CD4-positive, alpha-beta T cell treated with Interleukin-15 for 1 hour (primary cell): ENCODE measurements at regions not wholly inside any gene's neighbourhood (a gene's known extent, or its start where the extent isn't known, plus 50 kb on each side); places are given as distances from the start of the nearest gene placed in this dataset.
A peak's percentile ranks its signal among the peaks of the same experiment; 100 is the strongest.
"Not testable (repeated sequence)": the region's sequence is repeated elsewhere in the genome, so short reads cannot be mapped to it uniquely, and the experiment has no call there.

Source experiments
- DNase-seq: peaks from one replicate; pipeline ENCODE4 v3.0.0-alpha.2; 2020

GRCh38 chr21:10368323-10368798 is 153.0 kb upstream of the TPTE start:
- not testable (repeated sequence) for DNase-seq

GRCh38 chr21:10369289-10369688 is 152.1 kb upstream of the TPTE start:
- not testable (repeated sequence) for DNase-seq

- DNase-seq, result not testable (repeated sequence)
Measured at GRCh38 chr21:10377758-10378157, 143.6 kb upstream of the TPTE start.

- not testable (repeated sequence) for DNase-seq
Measured at GRCh38 chr21:10379816-10380215, 141.6 kb upstream of the TPTE start.

- DNase-seq, result not testable (repeated sequence)
Measured at GRCh38 chr21:10381687-10382060, 139.7 kb upstream of the TPTE start.

DNA sequence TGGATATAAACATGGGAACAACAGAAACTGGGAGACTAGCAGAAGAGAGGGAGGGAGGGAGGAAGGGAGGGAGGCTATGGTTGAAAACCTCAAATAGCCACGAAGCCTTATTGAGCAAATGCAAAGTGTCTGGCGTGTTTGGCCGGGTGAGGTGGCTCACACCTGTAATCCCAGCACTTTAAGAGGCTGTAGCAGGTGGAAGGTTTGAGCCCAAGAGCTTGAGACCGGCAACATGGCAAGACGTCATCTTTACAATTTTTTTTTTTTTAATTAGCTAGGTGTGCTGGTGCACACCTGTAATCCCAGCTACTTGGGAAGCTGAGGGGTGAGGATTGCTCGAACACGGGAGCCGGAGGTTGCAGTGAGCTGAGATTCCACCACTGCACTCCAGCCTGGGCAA is 139.2 kb upstream of the TPTE start:
- peak; percentile 14 for DNase-seq

DNA sequence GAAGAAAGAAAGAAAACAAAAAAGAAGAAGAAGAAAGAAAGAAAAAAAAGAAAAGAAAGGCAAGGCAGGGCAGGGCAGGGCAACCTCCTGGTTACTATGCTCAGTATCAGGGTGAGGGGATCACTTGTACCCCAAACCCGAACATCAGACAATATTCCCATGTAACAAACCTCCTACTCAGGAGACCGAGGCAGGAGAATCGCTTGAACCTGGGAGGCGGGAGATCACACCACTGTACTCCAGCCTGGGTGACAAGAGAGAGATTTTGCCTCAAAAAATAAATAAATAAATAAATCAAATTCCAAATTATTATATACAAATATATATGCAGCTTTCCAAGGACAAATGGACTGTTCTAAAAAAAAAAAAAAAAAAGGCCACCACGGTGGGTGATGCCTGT is 138.8 kb upstream of the TPTE start:
- DNase-seq, result not testable (repeated sequence)

DNA sequence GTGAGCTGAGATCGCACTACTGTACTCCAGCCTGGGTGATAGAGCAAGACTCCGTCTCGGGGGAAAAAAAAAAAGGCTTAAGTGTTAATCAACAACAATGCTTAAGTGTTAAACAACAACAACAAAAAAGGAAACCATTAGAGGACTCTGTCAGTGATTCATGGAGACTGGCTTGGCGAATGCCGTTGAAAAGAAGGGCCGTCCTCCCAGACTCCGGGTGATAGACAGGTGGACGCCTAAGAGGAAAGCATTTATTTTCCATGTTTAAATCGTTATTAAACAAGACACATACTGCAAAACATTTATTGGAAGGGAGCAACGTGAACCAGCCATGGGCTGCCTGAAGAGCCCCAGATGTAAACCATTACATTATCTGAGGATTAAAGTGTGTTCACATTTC is 137.8 kb upstream of the TPTE start:
- not testable (repeated sequence) for DNase-seq

DNA sequence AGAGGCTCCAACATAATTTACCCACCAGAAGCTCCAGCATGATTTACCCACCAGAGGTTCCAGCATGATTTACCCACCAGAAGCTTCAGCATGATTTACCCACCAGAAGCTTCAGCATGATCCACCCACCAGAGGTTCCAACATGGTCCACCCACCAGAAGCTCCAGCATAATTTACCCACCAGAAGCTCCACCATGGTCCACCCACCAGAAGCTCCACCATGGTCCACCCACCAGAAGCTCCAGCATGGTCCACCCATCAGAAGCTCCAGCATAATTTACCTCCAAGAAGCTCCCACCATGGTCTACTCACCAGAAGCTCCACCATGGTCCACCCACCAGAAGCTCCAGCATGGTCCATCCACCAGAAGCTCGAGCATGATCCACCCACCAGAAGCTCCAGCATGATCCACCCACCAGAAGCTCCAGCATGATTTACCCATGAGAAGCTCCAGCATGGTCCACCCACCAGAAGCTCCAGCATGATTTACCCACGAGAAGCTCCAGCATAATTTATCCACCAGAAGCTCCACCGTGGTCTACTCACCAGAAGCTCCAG is 137.0 kb upstream of the TPTE start:
- DNase-seq, result not testable (repeated sequence)

- peak; percentile 17 for DNase-seq
Measured at GRCh38 chr21:10385202-10385601, 136.2 kb upstream of the TPTE start.

DNA sequence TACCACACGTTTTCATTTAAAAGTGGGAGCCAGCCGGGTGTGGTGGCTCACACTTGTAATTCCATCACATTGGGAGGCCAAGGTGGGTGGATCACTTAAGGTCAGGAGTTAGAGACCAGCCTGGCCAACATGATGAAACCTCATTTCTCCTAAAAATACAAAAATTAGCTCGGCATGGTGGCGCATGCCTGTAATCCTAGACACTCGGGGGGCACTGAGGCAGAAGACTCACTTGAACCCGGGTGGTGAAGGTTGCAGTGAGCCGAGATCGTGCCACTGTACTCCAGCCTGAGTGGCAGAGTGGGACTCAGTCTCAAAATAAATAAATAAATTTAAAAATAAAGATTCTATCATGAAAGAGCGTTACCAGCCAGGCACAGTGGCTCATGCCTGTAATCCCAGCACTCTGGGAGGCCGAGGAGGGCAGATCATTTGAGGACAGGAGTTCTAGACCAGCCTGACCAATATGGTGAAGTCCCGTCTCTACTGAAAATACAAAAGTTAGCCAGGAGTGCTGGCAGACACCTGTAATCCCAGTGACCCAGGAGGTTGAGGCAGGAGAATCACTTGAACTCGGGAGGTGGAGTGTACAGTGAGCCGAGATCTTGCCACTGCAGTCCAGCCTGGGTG is 135.4 kb upstream of the TPTE start:
- DNase-seq, result peak; percentile 16

DNA sequence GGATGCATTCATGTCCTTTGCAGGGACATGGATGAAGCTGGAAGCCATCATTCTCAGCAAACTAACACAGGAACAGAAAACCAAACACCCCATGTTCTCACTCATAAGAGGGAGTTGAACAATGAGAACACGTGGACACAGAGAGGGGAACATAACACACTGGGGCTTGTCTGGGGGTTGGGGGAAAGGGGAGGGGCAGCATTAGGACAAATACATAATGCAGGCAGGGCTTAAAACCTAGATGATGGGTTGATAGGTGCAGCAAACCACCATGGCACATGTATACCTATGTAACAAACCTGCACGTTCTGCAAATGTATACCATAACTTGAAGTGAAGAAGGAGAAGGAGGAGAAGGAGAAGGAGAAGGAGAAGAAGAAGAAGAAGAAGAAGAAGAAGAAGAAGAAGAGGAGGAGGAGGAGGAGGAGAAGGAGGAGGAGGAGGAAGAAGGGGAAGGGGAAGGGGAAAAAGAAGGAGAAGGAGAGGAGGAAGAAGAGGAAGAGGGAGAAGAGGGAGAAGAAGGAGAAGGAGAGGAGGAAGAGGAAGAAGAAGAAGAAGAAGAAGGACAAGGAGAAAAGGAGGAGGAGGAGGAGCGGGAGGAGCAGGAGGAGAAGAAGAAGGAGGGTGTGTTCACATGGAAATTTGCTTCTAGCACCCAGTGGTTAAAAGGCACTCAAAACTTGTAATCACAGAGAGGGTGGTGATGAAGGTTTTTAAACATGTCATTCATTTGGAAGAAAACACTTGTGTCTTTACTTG is 133.5 kb upstream of the TPTE start:
- DNase-seq, result peak; percentile 10

DNA sequence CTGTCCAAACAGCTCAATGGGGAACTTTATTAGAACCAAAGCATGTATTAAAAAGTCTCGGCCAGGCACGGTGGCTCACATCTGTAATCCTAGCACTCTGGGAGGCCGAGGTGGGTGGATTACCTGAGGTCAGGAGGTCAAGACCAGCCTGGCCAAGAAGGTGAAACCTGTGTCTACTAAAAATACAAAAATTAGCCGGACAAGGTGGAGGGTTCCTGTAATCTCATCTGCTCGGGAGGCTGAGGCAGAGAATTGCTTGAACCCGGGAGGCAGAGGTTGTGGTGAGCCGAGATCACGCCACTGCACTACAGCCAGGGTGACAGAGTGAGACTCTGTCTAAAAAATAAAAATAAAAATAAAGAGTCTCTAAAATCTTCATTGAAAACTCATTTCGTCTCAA is 132.8 kb upstream of the TPTE start:
- DNase-seq, result peak; percentile 12

DNA sequence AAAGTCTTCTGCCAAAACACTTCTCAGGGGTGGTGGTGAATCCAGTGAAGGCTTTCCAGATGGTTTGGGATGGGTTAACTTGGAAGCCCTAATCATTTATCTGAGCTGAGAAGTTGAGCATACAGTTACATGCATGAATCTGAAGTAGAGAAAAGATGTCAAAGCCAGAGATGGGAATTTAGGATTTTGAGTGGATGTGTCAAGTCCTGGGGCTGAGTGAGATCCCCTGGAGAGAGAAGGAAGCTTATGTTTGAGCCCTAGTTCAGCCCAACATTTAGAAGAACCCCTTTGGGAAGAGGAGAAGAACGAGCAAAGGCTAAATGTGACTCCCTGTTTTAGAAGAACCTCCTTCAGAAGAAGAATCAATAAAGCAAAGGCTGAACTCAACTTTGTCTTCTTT is 129.1 kb upstream of the TPTE start:
- DNase-seq, result peak; percentile 5

- DNase-seq, result not testable (repeated sequence)
Measured at GRCh38 chr21:10395963-10396362, 125.4 kb upstream of the TPTE start.

- DNase-seq, result peak; percentile 19
Measured at GRCh38 chr21:10397495-10397915, 123.9 kb upstream of the TPTE start.

- DNase-seq, result not testable (repeated sequence)
Measured at GRCh38 chr21:10398692-10399489, 122.5 kb upstream of the TPTE start.

DNA sequence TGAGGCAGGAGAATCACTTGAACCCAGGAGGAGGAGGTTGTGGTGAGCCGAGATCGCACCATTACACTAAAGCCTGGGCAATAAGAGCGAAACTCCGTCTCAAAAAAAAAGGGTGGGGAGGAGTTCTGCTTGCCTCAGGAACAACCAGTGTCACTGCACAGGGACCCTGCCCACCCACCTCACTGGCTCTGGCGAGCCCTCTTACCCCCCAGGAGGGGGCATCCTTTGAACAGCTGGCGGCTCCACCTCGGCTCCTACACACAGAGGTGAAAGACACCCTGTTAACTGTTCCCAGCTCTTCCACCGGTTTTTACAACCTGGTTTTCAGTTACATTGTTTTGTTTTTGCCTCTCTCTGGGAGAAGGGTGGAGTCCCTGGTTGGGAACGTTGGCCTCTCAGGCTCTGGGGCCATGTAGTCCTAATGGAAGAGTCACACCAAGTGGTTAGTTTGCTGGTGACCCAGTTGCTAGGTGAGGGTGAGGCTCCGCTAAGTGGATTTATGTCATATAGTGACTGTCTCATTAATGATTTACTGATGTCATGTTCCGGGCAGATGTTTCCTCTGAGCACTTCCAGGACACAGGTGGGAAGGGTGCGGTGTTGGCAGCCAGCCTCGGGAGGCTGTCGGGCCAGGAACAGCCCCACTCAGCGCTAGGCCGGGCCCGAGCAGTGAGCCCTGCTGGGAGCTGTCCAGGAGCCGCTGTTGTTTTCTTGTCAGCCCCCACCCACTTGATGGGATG is 120.6 kb upstream of the TPTE start:
- DNase-seq, result peak; percentile 17

- DNase-seq, result not testable (repeated sequence)
Measured at GRCh38 chr21:10402461-10402860, 118.9 kb upstream of the TPTE start.

- DNase-seq, result not testable (repeated sequence)
Measured at GRCh38 chr21:10405331-10405730, 116.1 kb upstream of the TPTE start.

DNA sequence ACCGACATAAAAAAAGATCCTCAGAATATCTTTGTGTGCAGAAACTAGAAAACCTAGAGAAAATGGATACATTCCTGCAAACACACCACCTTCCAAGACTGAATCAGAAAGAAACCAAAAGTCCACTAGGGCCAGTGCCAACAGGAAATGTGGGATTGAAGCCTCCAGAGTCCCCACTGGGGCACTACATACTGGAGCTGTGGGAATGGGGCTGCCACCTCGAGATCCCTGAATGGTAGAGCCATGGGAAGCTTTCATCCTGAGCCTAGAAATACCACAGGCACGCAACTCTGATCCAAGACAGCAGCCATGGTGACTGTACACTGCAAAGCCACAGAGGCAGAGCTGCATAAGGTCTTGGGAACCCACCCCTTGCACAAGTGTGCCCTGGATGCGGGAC is 111.6 kb upstream of the TPTE start:
- DNase-seq, result not testable (repeated sequence)

- DNase-seq, result not testable (repeated sequence)
Measured at GRCh38 chr21:10410354-10410929, 110.9 kb upstream of the TPTE start.
